22Rv1 (cell line): ENCODE measurements at regions not wholly inside any gene's neighbourhood (a gene's known extent, or its start where the extent isn't known, plus 50 kb on each side); places are given as distances from the start of the nearest gene placed in this dataset.

Experiments
- ZFX ChIP-seq: fragments of 450-650 bp; IDR thresholded peaks from 2 replicates; pipeline ENCODE4 v1.6.1; 2017; ENCODE audit warnings: antibody characterized with exemption, borderline replicate concordance
- TF ChIP-seq, protein P1 (sequence below): fragments of 450-650 bp; IDR thresholded peaks from 2 replicates; pipeline ENCODE4 v1.5.1; 2017; ENCODE audit warnings: mild to moderate bottlenecking

DNA sequence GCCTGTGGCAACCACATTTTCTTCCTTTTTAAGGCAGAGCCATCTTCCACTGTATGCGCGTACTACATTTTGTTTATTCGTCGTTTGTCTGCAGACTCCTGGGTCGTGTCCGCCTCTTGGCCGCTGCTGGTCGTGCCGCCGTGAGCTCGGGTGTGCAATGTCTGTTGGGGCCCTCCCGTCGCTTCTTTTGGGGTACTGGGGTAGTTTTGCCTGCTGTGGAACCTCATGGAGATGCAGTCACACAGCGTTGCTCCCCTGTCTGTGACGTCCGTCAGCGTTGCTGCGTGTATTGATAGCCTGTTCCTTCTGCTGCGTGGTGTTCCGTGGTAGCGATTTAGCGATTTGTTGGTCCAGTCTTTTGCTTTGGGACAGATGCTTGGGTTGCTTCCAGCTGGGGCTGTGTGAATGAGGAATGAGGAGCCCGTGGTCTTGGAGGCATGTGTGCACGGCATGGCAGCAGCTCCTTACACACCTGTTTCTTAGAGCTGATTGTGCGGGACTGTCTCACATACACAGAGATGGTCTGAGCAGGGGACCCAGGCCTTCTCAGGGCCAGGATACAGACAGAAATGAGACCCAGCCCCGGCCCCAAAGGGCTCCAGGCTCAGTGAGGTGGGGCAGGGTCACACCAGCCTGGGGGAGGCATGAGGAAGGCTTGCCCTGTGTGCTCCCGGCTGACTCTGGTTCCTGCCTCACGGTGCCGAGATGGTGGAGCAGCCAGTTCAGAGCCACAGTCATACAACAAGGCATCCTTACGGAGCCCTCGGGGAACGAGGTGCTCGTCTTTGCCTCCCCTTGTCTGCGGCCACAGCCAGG is 78.4 kb upstream of the GSE1 start:
- TF ChIP-seq, protein P1, sequence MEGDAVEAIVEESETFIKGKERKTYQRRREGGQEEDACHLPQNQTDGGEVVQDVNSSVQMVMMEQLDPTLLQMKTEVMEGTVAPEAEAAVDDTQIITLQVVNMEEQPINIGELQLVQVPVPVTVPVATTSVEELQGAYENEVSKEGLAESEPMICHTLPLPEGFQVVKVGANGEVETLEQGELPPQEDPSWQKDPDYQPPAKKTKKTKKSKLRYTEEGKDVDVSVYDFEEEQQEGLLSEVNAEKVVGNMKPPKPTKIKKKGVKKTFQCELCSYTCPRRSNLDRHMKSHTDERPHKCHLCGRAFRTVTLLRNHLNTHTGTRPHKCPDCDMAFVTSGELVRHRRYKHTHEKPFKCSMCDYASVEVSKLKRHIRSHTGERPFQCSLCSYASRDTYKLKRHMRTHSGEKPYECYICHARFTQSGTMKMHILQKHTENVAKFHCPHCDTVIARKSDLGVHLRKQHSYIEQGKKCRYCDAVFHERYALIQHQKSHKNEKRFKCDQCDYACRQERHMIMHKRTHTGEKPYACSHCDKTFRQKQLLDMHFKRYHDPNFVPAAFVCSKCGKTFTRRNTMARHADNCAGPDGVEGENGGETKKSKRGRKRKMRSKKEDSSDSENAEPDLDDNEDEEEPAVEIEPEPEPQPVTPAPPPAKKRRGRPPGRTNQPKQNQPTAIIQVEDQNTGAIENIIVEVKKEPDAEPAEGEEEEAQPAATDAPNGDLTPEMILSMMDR, result no peak
- no peak for TF ChIP-seq ZFX
